ENCODE measurements at regions not wholly inside any gene's neighbourhood (a gene's known extent, or its start where the extent isn't known, plus 50 kb on each side); places are given as distances from the start of the nearest gene placed in this dataset.

GRCh38 chr7:67502929-67503328 is 506.3 kb downstream of the TYW1 start:
- Histone ChIP-seq H3K9ac (ENCODE audit: low read length) (no peak overlapping the region), H3K4me2 (ENCODE audit: low read depth, low read length) (no peak overlapping the region), H3K4me1 (ENCODE audit: low read length) (no peaks in the 10 kb centered on the region), H3K36me3 (replicated peaks; ENCODE audit: insufficient read depth, low read length) (no peaks in the 10 kb centered on the region), H3K9me2 (replicated peaks; ENCODE audit: insufficient read depth, low read length) (no peaks in the 10 kb centered on the region), H4K20me1 (ENCODE audit: insufficient read depth, low read length) (no peaks in the 10 kb centered on the region), H3F3A (ENCODE audit: insufficient read depth, low read length) (no peaks in the 10 kb centered on the region), H3K27ac (ENCODE audit: low read length) (no peak overlapping the region), H2AFZ (ENCODE audit: low read length) (no peak overlapping the region), H3K27me3 (replicated peaks; ENCODE audit: insufficient read depth, low read length) (no peaks in the 10 kb centered on the region), H3K4me3 (ENCODE audit: low read length) (no peak overlapping the region), H3K79me2 (ENCODE audit: low read length) (no peaks in the 10 kb centered on the region), H3K9me3 (replicated peaks; ENCODE audit: insufficient read depth, low read length) (no peaks in the 10 kb centered on the region)
- DNase-seq, result no peak
- no peak for TF ChIP-seq EZH2 (optimal IDR thresholded peaks at IDR 0.05; ENCODE audit: low read depth, low read length)
- TF ChIP-seq CTCF (IDR thresholded peaks at IDR 0.05; ENCODE audit: low read length), result no peak
- no peak for TF ChIP-seq EZH2phosphoT487 (IDR thresholded peaks at IDR 0.05; ENCODE audit: low read length)

- no peak overlapping the region for H3K4me3 ChIP-seq (ENCODE audit: low read length)
- TF ChIP-seq EZH2phosphoT487 (IDR thresholded peaks at IDR 0.05; ENCODE audit: low read length) (no peak), CTCF (IDR thresholded peaks at IDR 0.05; ENCODE audit: low read length) (no peak), EZH2 (optimal IDR thresholded peaks at IDR 0.05; ENCODE audit: low read depth, low read length) (no peak)
Observed at GRCh38 chr7:67505449-67505848, 508.8 kb downstream of the TYW1 start.

GRCh38 chr7:67512481-67512880 is 515.8 kb downstream of the TYW1 start:
- Histone ChIP-seq H2AFZ (ENCODE audit: low read length) (no peak overlapping the region), H3K4me2 (ENCODE audit: low read depth, low read length) (no peak overlapping the region), H3K4me1 (ENCODE audit: low read length) (no peaks in the 10 kb centered on the region), H3K4me3 (ENCODE audit: low read length) (no peak overlapping the region), H3K79me2 (ENCODE audit: low read length) (no peaks in the 10 kb centered on the region), H3K9ac (ENCODE audit: low read length) (no peak overlapping the region), H3K27ac (ENCODE audit: low read length) (no peak overlapping the region), H3K36me3 (replicated peaks; ENCODE audit: insufficient read depth, low read length) (no peaks in the 10 kb centered on the region), H3F3A (ENCODE audit: insufficient read depth, low read length) (no peaks in the 10 kb centered on the region), H3K9me3 (replicated peaks; ENCODE audit: insufficient read depth, low read length) (no peaks in the 10 kb centered on the region), H3K9me2 (replicated peaks; ENCODE audit: insufficient read depth, low read length) (no peaks in the 10 kb centered on the region), H3K27me3 (replicated peaks; ENCODE audit: insufficient read depth, low read length) (no peaks in the 10 kb centered on the region), H4K20me1 (ENCODE audit: insufficient read depth, low read length) (no peaks in the 10 kb centered on the region)
- no peak for DNase-seq
- no peak for TF ChIP-seq CTCF (IDR thresholded peaks at IDR 0.05; ENCODE audit: low read length)
- TF ChIP-seq EZH2phosphoT487 (IDR thresholded peaks at IDR 0.05; ENCODE audit: low read length), result no peak
- TF ChIP-seq EZH2 (optimal IDR thresholded peaks at IDR 0.05; ENCODE audit: low read depth, low read length), result no peak

More at GRCh38 chr7:67505449-67505848, 508.8 kb downstream of the TYW1 start:
- Histone ChIP-seq H3K27ac (ENCODE audit: low read length) (no peak overlapping the region), H2AFZ (ENCODE audit: low read length) (no peak overlapping the region), H4K20me1 (ENCODE audit: insufficient read depth, low read length) (no peaks in the 10 kb centered on the region), H3K4me1 (ENCODE audit: low read length) (no peaks in the 10 kb centered on the region), H3K9ac (ENCODE audit: low read length) (no peak overlapping the region), H3K9me3 (replicated peaks; ENCODE audit: insufficient read depth, low read length) (no peaks in the 10 kb centered on the region), H3K27me3 (replicated peaks; ENCODE audit: insufficient read depth, low read length) (no peaks in the 10 kb centered on the region), H3K9me2 (replicated peaks; ENCODE audit: insufficient read depth, low read length) (no peaks in the 10 kb centered on the region), H3K79me2 (ENCODE audit: low read length) (no peaks in the 10 kb centered on the region), H3F3A (ENCODE audit: insufficient read depth, low read length) (no peaks in the 10 kb centered on the region), H3K36me3 (replicated peaks; ENCODE audit: insufficient read depth, low read length) (no peaks in the 10 kb centered on the region), H3K4me2 (ENCODE audit: low read depth, low read length) (no peak overlapping the region)
- no peak for DNase-seq
